ENCODE measurements at regions not wholly inside any gene's neighbourhood (a gene's known extent, or its start where the extent isn't known, plus 50 kb on each side); places are given as distances from the start of the nearest gene placed in this dataset.

GRCh38 chr15:50820808-50821382 lies 55.4 kb upstream of the SPPL2A start:
- Histone ChIP-seq H3K27ac (no peak overlapping the region), H3K4me3 (no peak overlapping the region), H3K9me3 (no peaks in the 10 kb centered on the region), H3K4me1 (no peaks in the 10 kb centered on the region), H3K36me3 (no peaks in the 10 kb centered on the region), H3K27me3 (no peaks in the 10 kb centered on the region)
- TF ChIP-seq EP300 (IDR thresholded peaks at IDR 0.05): no peak
- no peak for TF ChIP-seq CTCF (IDR thresholded peaks at IDR 0.05)
- no peak for TF ChIP-seq POLR2A (IDR thresholded peaks at IDR 0.05)
- no peak for TF ChIP-seq POLR2AphosphoS5 (IDR thresholded peaks at IDR 0.05)
- no peak for DNase-seq
- WGBS, 5 donors: 78 to 90% (median 88%) methylated on average over 6 of the region's 6 CpGs
- intact Hi-C loops (cut with DNase I; ENCODE audit: low total_unique reads): no loop called here

- H3K4me3 ChIP-seq: no peak overlapping the region
- no peak for DNase-seq
- H3K27ac ChIP-seq: no peak overlapping the region
- intact Hi-C loops (cut with DNase I; ENCODE audit: low total_unique reads): no loop called here
- H3K27me3 ChIP-seq: no peaks in the 10 kb centered on the region
- no peak for TF ChIP-seq POLR2AphosphoS5 (IDR thresholded peaks at IDR 0.05)
- no peak for TF ChIP-seq CTCF (IDR thresholded peaks at IDR 0.05)
- TF ChIP-seq EP300 (IDR thresholded peaks at IDR 0.05): no peak
- no peak for TF ChIP-seq POLR2A (IDR thresholded peaks at IDR 0.05)
- no peaks in the 10 kb centered on the region for H3K4me1 ChIP-seq
- H3K9me3 ChIP-seq: no peaks in the 10 kb centered on the region
- H3K36me3 ChIP-seq: no peaks in the 10 kb centered on the region
These were observed 53.8 kb upstream of the SPPL2A start for GRCh38 chr15:50819344-50819743.

GRCh38 chr15:50815958-50816590 lies 50.6 kb upstream of the SPPL2A start:
- H3K4me1 ChIP-seq: no peaks in the 10 kb centered on the region
- TF ChIP-seq POLR2AphosphoS5 (IDR thresholded peaks at IDR 0.05) (peak in 1 of 3 donors; percentile 46), EP300 (IDR thresholded peaks at IDR 0.05) (no peak)
- H3K9me3 ChIP-seq: no peaks in the 10 kb centered on the region
- H3K27ac ChIP-seq: peak overlapping the region in 4 of 5 donors; percentile 0 to 53 (median 29)
- intact Hi-C loops (cut with DNase I; ENCODE audit: low total_unique reads): no loop called here
- peak; percentile 24 to 64 for DNase-seq
- no peaks in the 10 kb centered on the region for H3K36me3 ChIP-seq
- H3K27me3 ChIP-seq: no peaks in the 10 kb centered on the region
- no peak overlapping the region for H3K4me3 ChIP-seq
- WGBS, 5 donors: 54 to 69% (median 66%) methylated on average over 5 of the region's 5 CpGs
